HG03575 (cell line): ENCODE measurements at regions not wholly inside any gene's neighbourhood (a gene's known extent, or its start where the extent isn't known, plus 50 kb on each side); places are given as distances from the start of the nearest gene placed in this dataset.

ENCODE experiments used
- ATAC-seq: cut with Tn5 transposase; IDR thresholded peaks from one replicate; pipeline ENCODE4 v1.9.1; 2021; ENCODE audit not compliant: unreplicated experiment, insufficient number of reproducible peaks, low FRiP score; ENCODE audit errors: extremely low read depth

- ATAC-seq = no peak
Observed at GRCh38 chr7:22598318-22598920, 98.4 kb upstream of the STEAP1B start.

DNA sequence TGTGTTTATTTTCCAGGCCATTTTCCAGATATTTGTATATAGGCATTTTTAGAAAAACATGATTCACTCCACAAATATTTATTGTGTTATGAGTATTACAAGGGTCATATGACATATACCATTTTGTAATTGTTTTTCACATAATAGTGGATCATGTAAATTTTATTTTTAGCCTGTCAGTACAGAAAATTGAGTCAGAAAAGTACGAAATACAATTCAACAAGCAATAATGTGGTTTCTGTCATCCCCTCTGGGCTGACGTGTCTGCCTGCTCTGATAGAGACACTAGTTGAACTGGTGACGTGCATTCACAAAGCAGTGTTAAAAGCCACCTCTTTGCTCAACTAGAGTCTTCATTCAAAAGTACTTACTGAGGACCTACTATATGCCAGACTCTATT, 97.9 kb upstream of the STEAP1B start:
- ATAC-seq = no peak

- ATAC-seq = no peak
Observed at GRCh38 chr7:22596763-22597400, 96.9 kb upstream of the STEAP1B start.

DNA sequence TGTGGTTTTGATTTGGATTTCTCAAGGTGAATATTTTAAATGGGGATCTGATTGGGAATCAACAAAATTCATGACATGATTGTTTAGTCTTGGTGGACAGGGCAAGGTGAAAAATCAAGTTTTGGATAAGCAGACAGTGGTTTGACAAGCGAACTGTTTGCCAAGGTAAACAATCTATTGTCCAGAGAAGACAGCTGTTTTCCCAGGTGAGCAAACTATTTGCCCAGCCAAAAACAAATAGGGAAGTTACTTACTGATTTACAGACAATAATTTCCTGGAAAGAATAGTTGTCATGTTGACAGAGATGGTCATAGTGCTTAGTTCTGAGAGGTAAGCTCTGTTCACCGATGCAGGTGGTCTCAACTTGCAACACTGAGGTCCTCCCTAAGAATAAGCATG, 94.0 kb upstream of the STEAP1B start:
- no peak for ATAC-seq

DNA sequence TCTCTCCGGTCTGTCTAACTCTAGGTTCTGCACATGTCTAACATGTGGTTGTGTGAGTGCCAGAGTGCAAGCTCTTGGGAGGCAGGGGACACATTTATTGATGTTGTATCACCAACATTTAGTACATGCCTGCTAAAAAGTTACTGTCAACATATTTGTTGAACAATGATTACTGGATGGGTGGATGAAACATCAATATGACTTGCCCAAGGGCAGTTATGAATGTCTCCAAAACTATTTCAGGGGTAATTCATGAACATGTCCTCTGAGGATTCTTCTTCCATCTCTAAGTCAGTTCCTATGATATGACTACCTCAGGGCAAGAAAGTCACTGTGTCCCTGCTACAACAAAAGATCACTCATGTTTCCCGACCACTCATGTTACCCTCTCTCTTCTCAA, 91.3 kb upstream of the STEAP1B start:
- ATAC-seq = no peak

GRCh38 chr7:22589641-22590201, 89.7 kb upstream of the STEAP1B start:
- no peak for ATAC-seq

- ATAC-seq = no peak
Observed at GRCh38 chr7:22588351-22588750, 88.4 kb upstream of the STEAP1B start.

GRCh38 chr7:22587322-22587721, 87.3 kb upstream of the STEAP1B start:
- no peak for ATAC-seq

DNA sequence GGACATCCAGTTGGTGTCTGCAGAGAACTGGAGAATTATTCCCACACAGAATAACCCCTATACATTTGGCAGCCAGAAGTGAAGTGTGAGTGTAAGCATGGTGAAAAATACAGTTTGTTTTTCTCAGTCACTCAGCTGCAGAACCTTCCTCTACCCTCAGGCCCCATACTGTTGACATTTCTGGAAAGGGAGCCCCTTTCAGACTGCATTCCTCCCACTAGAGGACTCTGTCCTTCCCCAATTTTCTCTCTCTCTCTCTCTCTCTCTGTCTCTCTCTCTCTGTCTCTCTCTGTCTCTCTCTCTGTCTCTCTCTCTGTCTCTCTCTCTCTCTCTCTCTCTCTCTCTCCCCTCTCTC, 86.8 kb upstream of the STEAP1B start:
- no peak for ATAC-seq

DNA sequence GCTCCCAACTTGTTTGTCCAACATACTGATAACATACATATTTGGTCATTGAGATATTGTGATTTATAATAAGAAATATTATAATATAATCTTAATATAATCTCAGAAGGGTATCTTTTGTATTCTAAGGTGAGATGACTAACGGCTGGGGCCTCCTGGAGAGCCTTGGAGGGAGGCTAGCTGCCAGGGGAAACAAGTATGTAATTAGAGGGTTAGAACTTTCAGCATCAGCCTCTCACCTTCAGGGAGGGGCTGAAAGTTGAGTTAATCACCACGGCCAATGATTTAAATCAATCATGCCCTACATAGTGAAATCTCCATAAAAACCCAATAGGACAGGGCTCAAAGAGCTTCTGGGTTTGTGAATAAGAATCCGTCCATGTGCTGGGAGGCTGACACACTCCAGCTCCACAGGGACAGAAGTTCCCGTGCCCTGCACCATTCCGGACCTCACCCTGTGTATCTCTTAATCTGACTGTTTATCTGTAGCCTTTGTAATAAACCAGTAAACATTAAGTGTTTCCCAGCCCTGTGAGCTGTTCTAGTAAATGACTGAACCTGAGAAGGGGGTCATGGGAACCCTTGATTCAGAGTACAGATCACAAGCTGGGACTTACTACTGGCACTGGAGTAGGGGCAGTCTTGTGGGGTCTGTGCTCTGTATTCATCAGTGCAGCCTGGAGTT, 86.3 kb upstream of the STEAP1B start:
- ATAC-seq = no peak

DNA sequence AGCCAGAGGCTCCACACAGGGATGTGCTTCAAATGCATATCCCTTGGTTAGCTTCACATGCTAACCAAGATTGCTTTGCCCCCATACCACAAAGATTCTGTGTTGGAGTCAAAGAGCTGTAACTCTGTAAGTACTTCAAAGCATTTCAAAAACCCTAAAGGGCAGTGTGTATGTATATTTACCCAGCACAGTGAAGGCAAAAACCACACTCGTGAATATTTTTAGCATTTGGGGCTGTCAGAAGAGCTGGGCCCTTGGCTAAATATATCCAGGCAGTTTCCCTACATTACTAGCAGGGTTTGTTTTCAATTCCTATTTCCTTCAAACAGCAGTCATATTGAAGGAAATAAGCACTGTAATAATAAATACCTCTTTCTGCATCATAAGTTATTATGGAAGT, 84.2 kb upstream of the STEAP1B start:
- ATAC-seq = no peak

GRCh38 chr7:22582863-22583622, 83.1 kb upstream of the STEAP1B start:
- no peak for ATAC-seq

DNA sequence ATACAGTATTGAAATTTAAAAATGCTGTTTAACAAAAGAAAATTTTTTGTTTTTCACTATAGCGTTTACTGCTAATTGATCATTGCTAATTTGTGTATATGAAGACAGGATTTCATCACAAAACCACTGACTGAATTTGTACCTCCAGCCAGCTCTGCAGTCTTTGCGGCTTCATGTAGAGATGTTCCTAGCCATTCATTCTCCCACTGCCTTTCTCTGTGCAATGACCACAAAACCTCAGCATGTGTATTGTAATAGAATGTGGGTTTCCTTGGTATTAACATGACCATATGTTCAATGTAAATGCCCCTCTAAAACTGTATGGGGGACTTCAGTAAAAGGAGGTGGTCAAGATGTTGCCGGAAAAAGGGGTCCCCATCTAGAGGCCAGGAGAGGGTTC, 81.1 kb upstream of the STEAP1B start:
- no peak for ATAC-seq

- ATAC-seq = no peak
Observed at GRCh38 chr7:22579961-22580360, 80.0 kb upstream of the STEAP1B start.

DNA sequence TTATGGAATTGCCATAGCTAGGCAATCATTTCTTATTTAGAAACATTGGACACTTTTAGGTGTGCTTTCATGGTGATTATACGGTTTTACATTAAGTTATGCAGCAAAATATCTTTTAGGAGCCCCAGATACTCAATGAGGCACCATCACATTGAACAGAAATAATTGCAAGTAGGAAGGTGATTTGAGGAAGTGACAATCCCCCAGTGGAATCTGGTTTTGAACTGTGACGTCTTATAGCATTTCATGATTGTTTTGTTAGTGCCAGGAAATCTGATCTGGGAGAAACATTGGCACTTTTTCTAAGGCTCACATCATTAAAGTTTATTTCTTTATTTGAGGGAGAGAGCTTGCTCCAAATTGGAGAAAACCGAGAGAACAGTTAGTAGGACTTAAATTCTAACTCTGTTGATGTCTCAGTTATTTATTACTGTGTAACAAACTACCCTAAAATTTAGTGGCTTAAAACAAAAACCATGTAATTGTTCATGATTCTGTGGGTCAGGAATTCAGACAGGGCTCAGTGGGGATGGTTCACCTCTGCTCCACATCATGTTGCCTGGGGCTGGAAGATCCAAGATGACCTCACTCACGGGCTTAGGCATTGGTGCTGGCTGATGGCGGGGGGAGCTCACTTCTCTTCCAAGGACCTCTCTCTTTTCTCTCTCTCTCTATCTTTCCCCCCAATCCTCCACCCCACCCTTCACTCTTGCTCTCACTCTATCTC, 78.2 kb upstream of the STEAP1B start:
- no peak for ATAC-seq

DNA sequence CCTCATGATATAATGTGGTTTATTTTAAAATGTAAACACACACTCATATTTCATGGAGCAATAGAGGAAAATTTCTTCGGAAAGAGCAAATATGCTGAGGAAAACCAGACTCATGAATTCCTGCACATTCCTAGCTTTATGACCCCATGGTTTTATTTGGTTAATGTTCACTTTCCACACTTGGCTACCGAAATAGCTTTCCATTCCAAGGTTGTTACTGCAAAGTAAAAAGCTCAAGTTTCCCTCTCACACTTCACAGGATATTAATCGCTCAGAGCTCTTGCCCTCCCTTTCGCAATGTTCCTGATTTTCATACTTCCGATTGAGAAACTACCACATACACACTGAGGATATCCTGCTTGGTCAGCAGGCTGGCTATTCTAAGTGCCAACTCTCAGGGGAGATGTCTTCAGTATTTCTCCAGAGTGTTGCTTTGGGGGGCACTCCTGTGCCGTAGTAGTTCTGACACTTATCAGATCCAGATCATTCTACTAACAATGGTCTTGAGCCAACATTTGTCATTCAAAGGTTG, 77.5 kb upstream of the STEAP1B start:
- ATAC-seq = no peak

DNA sequence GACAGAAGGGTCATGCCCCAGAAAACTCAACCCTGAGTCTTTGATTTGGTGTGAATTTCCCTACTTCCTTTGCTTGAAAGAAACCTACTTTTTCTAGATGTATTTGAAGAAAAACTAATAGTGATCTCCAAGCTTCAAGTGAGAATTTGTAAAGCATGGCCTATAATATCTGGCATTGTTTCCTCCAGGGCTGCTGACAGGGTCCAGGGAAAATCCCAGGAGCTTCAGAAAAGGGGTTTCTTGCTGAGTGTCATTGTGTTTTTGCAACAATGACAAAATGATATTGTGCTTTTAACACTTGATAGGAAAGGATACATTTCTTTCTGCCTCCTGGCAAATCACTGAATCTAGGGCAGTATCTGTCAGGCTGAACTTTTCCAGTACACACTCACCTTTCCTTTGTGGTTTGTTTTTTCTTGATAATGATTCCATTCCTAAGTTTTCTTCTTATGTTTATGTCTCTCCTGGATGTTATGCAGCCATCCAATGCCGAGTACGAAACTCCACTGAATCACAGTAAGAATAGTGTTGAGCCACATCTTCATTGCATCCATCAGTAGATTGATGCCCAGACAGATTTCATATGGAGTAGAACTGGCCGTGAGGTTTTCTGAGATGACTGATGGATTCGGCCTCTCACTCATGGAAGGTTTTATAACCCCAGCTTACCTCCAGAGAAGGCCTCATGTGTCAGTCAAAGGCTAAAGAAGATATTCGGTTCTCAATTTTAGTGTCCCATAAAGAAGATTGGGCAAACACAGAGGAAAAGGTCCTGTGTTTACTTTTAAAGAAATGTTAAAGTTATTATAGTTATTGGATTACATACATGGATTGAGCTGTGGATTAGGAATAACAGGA, 76.9 kb upstream of the STEAP1B start:
- ATAC-seq = no peak
